Smooth muscle cell (in vitro differentiated cells): ENCODE measurements at regions not wholly inside any gene's neighbourhood (a gene's known extent, or its start where the extent isn't known, plus 50 kb on each side); places are given as distances from the start of the nearest gene placed in this dataset.
A peak's percentile ranks its signal among the peaks of the same experiment; 100 is the strongest.

ENCODE experiments used
- DNase-seq: peaks from one replicate; lab custom pipeline; 2025; ENCODE audit not compliant: unreplicated experiment; lab: John Stamatoyannopoulos, UW
- H2AFZ ChIP-seq: fragments of 200-600 bp; sonication (generic); 2 replicates; pipeline ENCODE4 v1.6.0; 2016; ENCODE audit warnings: antibody characterized with exemption, low read depth, mild to moderate bottlenecking
- H3F3A ChIP-seq: fragments of 200-600 bp; sonication (generic); 2 replicates; pipeline ENCODE4 v1.6.0; 2017; ENCODE audit warnings: antibody characterized with exemption, low read depth
- H3K27ac ChIP-seq: fragments of 200-600 bp; sonication (generic); 2 replicates; pipeline ENCODE4 v1.5.1; 2016; ENCODE audit warnings: low read depth, mild to moderate bottlenecking
- H3K27me3 ChIP-seq: fragments of 200-600 bp; sonication (generic); 2 replicates; pipeline ENCODE4 v1.6.1; 2016; ENCODE audit warnings: low read depth, mild to moderate bottlenecking
- H3K36me3 ChIP-seq: fragments of 200-600 bp; sonication (generic); 2 replicates; pipeline ENCODE4 v1.5.1; 2016; ENCODE audit warnings: low read depth
- H3K4me1 ChIP-seq: fragments of 200-600 bp; sonication (generic); 2 replicates; pipeline ENCODE4 v1.5.1; 2016; ENCODE audit warnings: low read depth
- H3K4me2 ChIP-seq: fragments of 200-600 bp; sonication (generic); 2 replicates; pipeline ENCODE4 v1.6.0; 2016; ENCODE audit warnings: mild to moderate bottlenecking
- H3K4me3 ChIP-seq: fragments of 200-600 bp; sonication (generic); 2 replicates; pipeline ENCODE4 v1.5.1; 2016; ENCODE audit warnings: mild to moderate bottlenecking
- H3K79me2 ChIP-seq: fragments of 200-600 bp; sonication (generic); 2 replicates; pipeline ENCODE4 v1.6.0; 2016; ENCODE audit warnings: low read depth, mild to moderate bottlenecking
- H3K9ac ChIP-seq: fragments of 200-600 bp; sonication (generic); 2 replicates; pipeline ENCODE4 v1.6.0; 2016; ENCODE audit warnings: low read depth
- H3K9me3 ChIP-seq: fragments of 200-600 bp; sonication (generic); replicated peaks from 2 replicates; pipeline ENCODE4 v1.5.1; 2016; ENCODE audit warnings: low read depth
- H4K20me1 ChIP-seq: fragments of 200-600 bp; sonication (generic); 2 replicates; pipeline ENCODE4 v1.6.0; 2016; ENCODE audit warnings: low read depth
- CTCF ChIP-seq: fragments of 200-600 bp; sonication (generic); IDR thresholded peaks from 2 replicates; pipeline ENCODE4 v1.5.1; 2017; ENCODE audit warnings: borderline replicate concordance, mild to moderate bottlenecking, antibody characterized with exemption; ENCODE audit not compliant: insufficient read depth, poor library complexity, severe bottlenecking
- WGBS: methylation state at CpG from one replicate; pipeline ENCODE4 v1.1.7; 2016; ENCODE audit warnings: low lambda C conversion rate; 5-methylcytosine and 5-hydroxymethylcytosine counted together

- no peaks in the 10 kb centered on the region for H3F3A ChIP-seq
- H3K4me3 ChIP-seq = no peak overlapping the region
- H2AFZ ChIP-seq = no peak overlapping the region
- TF ChIP-seq CTCF = no peak
- H3K27me3 ChIP-seq = no peaks in the 10 kb centered on the region
- H3K79me2 ChIP-seq = no peaks in the 10 kb centered on the region
- H3K9ac ChIP-seq = no peak overlapping the region
- H3K4me2 ChIP-seq = peak overlapping the region; percentile 29
- H4K20me1 ChIP-seq = no peaks in the 10 kb centered on the region
- H3K27ac ChIP-seq = peak overlapping the region; percentile 60
- H3K9me3 ChIP-seq = no peaks in the 10 kb centered on the region
- 54% methylated on average over 2 of the region's 2 CpGs for WGBS
- no peak for DNase-seq
- H3K4me1 ChIP-seq = no peaks in the 10 kb centered on the region
- H3K36me3 ChIP-seq = no peaks in the 10 kb centered on the region
Measured at GRCh38 chr20:17796091-17796563, 96.4 kb downstream of the BANF2 start.

GRCh38 chr20:17795501-17796071 is 95.8 kb downstream of the BANF2 start:
- no peak for TF ChIP-seq CTCF
- WGBS = 80% methylated on average over 5 of the region's 5 CpGs
- no peak overlapping the region for H3K9ac ChIP-seq
- peak overlapping the region; percentile 60 for H3K27ac ChIP-seq
- no peak overlapping the region for H2AFZ ChIP-seq
- no peaks in the 10 kb centered on the region for H4K20me1 ChIP-seq
- no peaks in the 10 kb centered on the region for H3K9me3 ChIP-seq
- no peaks in the 10 kb centered on the region for H3K27me3 ChIP-seq
- no peaks in the 10 kb centered on the region for H3K36me3 ChIP-seq
- no peak for DNase-seq
- no peaks in the 10 kb centered on the region for H3K79me2 ChIP-seq
- no peak overlapping the region for H3K4me3 ChIP-seq
- peak overlapping the region; percentile 29 for H3K4me2 ChIP-seq
- H3K4me1 ChIP-seq = no peaks in the 10 kb centered on the region
- no peaks in the 10 kb centered on the region for H3F3A ChIP-seq

DNA sequence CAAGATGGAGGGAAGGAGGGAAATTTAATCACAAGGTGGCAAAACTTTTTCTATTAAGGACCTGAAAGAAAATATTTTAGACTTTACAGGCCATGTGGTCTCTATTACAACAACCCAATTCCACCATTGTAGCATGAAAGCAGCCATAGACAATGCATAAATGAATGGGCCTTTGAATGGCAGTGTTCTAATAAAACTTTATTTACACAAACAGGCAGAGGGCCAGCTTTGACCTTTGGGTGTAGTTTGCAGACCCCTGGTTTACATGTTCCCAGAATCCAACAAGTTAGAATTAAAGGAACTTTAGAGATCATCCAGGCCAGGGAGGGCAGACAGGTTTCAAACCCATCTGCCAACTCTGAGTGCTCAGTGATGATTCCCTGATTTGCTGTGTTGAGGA is 95.2 kb downstream of the BANF2 start:
- no peak overlapping the region for H3K4me2 ChIP-seq
- no peak overlapping the region for H3K4me3 ChIP-seq
- no peak for DNase-seq
- H3K4me1 ChIP-seq = no peaks in the 10 kb centered on the region
- H3K9ac ChIP-seq = no peak overlapping the region
- TF ChIP-seq CTCF = no peak
- H3K27ac ChIP-seq = no peak overlapping the region
- no peaks in the 10 kb centered on the region for H3F3A ChIP-seq
- H3K79me2 ChIP-seq = no peaks in the 10 kb centered on the region
- H2AFZ ChIP-seq = no peak overlapping the region
- no peaks in the 10 kb centered on the region for H3K36me3 ChIP-seq
- no peaks in the 10 kb centered on the region for H3K9me3 ChIP-seq
- H4K20me1 ChIP-seq = no peaks in the 10 kb centered on the region
- H3K27me3 ChIP-seq = no peaks in the 10 kb centered on the region

DNA sequence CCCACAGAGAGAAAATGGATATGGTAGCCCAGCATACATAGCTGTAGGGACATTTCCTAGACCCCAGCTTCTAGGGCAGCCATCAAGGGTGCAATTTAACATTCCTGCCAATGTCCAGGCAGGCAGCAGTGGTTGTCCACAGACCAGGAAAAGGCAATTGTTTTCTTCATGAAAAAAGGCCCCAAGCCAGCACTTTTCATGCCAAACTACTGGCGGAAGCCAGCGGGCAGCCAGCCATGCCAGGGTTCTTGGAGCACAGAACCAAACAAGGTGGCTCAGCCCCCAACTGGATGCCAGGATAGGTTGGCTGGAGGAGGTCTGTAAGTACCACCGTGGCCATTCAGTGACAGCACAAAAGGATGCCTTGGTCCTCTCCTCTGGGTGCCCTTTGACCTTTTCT is 94.6 kb downstream of the BANF2 start:
- Histone ChIP-seq H3K27me3 (no peaks in the 10 kb centered on the region), H3F3A (no peaks in the 10 kb centered on the region), H4K20me1 (no peaks in the 10 kb centered on the region), H3K9ac (no peak overlapping the region), H3K4me2 (no peak overlapping the region), H3K4me3 (no peak overlapping the region), H3K36me3 (no peaks in the 10 kb centered on the region), H3K4me1 (no peaks in the 10 kb centered on the region), H3K27ac (no peak overlapping the region), H3K9me3 (no peaks in the 10 kb centered on the region), H2AFZ (no peak overlapping the region), H3K79me2 (no peaks in the 10 kb centered on the region)
- WGBS = 98% methylated on average over 3 of the region's 3 CpGs
- no peak for TF ChIP-seq CTCF
- no peak for DNase-seq
